SK-N-SH treated with all-trans-retinoic acid at 6 μM for 48 hours (cell line): ENCODE measurements at regions not wholly inside any gene's neighbourhood (a gene's known extent, or its start where the extent isn't known, plus 50 kb on each side); places are given as distances from the start of the nearest gene placed in this dataset.

Experiments
- ATAC-seq: fragments of 200-7000 bp; cut with Tn5 transposase; 3 replicates; pipeline ENCODE4 v1.9.1; 2020; ENCODE audit warnings: mild to moderate bottlenecking, moderate library complexity
- ARNTL ChIP-seq: fragments of 450-650 bp; formaldehyde crosslinking; IDR thresholded peaks from 2 replicates; pipeline ENCODE4 v1.5.0; 2020; ENCODE audit warnings: low read depth, mild to moderate bottlenecking, moderate library complexity, borderline replicate concordance
- CSRNP3 ChIP-seq: fragments of 250-450 bp; sonication (Bioruptor Pico); IDR thresholded peaks from 2 replicates; pipeline ENCODE4 v1.5.1; 2021; ENCODE audit warnings: mild to moderate bottlenecking, moderate library complexity
- GLIS3 ChIP-seq: fragments of 250-450 bp; sonication (Bioruptor Pico); IDR thresholded peaks from 2 replicates; pipeline ENCODE4 v1.5.0; 2020; ENCODE audit warnings: mild to moderate bottlenecking, moderate library complexity
- ISL1 ChIP-seq: fragments of 250-450 bp; sonication (Bioruptor Pico); IDR thresholded peaks from 2 replicates; pipeline ENCODE4 v2.1.2; 2022; ENCODE audit warnings: mild to moderate bottlenecking, moderate library complexity
- OSR1 ChIP-seq: fragments of 250-450 bp; sonication (Bioruptor Pico); IDR thresholded peaks from 2 replicates; pipeline ENCODE4 v1.8.0; 2022; ENCODE audit warnings: moderate library complexity, mild to moderate bottlenecking, inconsistent platforms
- PATZ1 ChIP-seq: fragments of 250-450 bp; sonication (Bioruptor Pico); IDR thresholded peaks from 2 replicates; pipeline ENCODE4 v1.8.0; 2020; ENCODE audit warnings: mild to moderate bottlenecking, moderate library complexity, borderline replicate concordance
- PPARA ChIP-seq: fragments of 250-450 bp; sonication (Bioruptor Pico); IDR thresholded peaks from 2 replicates; pipeline ENCODE4 v1.5.0; 2020; ENCODE audit warnings: mild to moderate bottlenecking, borderline replicate concordance
- RARB ChIP-seq: fragments of 250-450 bp; sonication (Bioruptor Pico); IDR thresholded peaks from 2 replicates; pipeline ENCODE4 v1.8.0; 2021; ENCODE audit warnings: mild to moderate bottlenecking, moderate library complexity
- SNAI2 ChIP-seq: fragments of 250-450 bp; sonication (Bioruptor Pico); IDR thresholded peaks from 2 replicates; pipeline ENCODE4 v1.5.0; 2020; ENCODE audit warnings: mild to moderate bottlenecking, moderate library complexity
- TCF4 ChIP-seq: fragments of 250-450 bp; sonication (Bioruptor Pico); IDR thresholded peaks from 2 replicates; pipeline ENCODE4 v1.8.0; 2021; ENCODE audit warnings: mild to moderate bottlenecking, moderate library complexity, borderline replicate concordance
- TOX ChIP-seq: fragments of 250-450 bp; sonication (Bioruptor Pico); IDR thresholded peaks from 2 replicates; pipeline ENCODE4 v1.8.0; 2021; ENCODE audit warnings: mild to moderate bottlenecking, moderate library complexity, borderline replicate concordance
- ZC3H10 ChIP-seq: fragments of 250-450 bp; sonication (Bioruptor Pico); IDR thresholded peaks from 2 replicates; pipeline ENCODE4 v1.5.1; 2021; ENCODE audit warnings: mild to moderate bottlenecking, moderate library complexity
- ZFP3 ChIP-seq: fragments of 250-450 bp; sonication (Bioruptor Pico); IDR thresholded peaks from 2 replicates; pipeline ENCODE4 v1.5.0; 2020; ENCODE audit warnings: mild to moderate bottlenecking, moderate library complexity
- ZFP30 ChIP-seq: fragments of 450-650 bp; formaldehyde crosslinking; IDR thresholded peaks from 2 replicates; pipeline ENCODE4 v1.5.0; 2022; ENCODE audit warnings: mild to moderate bottlenecking, moderate library complexity
- ZNF565 ChIP-seq: fragments of 450-650 bp; formaldehyde crosslinking; conservative IDR thresholded peaks from 2 replicates; pipeline ENCODE4 v1.5.0; 2020; ENCODE audit warnings: low read depth, mild to moderate bottlenecking, moderate library complexity
- ZNF8 ChIP-seq: fragments of 450-650 bp; formaldehyde crosslinking; IDR thresholded peaks from 2 replicates; pipeline ENCODE4 v1.5.0; 2020; ENCODE audit warnings: mild to moderate bottlenecking, moderate library complexity
- TF ChIP-seq, protein P1 (sequence below): fragments of 250-450 bp; sonication (Bioruptor Pico); IDR thresholded peaks from 2 replicates; pipeline ENCODE4 v1.5.1; 2020; ENCODE audit warnings: low read depth, mild to moderate bottlenecking, moderate library complexity
- TF ChIP-seq, protein P2 (sequence below): fragments of 250-450 bp; sonication (Bioruptor Pico); IDR thresholded peaks from 2 replicates; pipeline ENCODE4 v1.8.0; 2021; ENCODE audit warnings: low read depth, mild to moderate bottlenecking, moderate library complexity, borderline replicate concordance
- TF ChIP-seq, protein P3 (sequence below): fragments of 250-450 bp; sonication (Bioruptor Pico); IDR thresholded peaks from 2 replicates; pipeline ENCODE4 v1.5.0; 2020; ENCODE audit warnings: mild to moderate bottlenecking, moderate library complexity

- TF ChIP-seq ZNF565 (CRISPR knock-in tag) = no peak
- no peak for TF ChIP-seq ZFP3 (CRISPR knock-in tag)
- TF ChIP-seq ISL1 (CRISPR knock-in tag) = 0 out of 2 replicates have a peak, but pooled peaks have one; percentile 13
- no peak for TF ChIP-seq RARB (CRISPR knock-in tag)
- peak; percentile 94 for ATAC-seq
These were observed 114.6 kb upstream of the MED13 start for GRCh38 chr17:62179525-62180161.

GRCh38 chr17:62178579-62178978 lies 113.5 kb upstream of the MED13 start:
- peak; percentile 67 for ATAC-seq
- TF ChIP-seq RARB (CRISPR knock-in tag) (no peak), PPARA (CRISPR knock-in tag) (no peak)

- ATAC-seq = no peak
These were observed 107.6 kb upstream of the MED13 start for GRCh38 chr17:62172492-62173291.

More at GRCh38 chr17:62172492-62173291, 107.6 kb upstream of the MED13 start:
- TF ChIP-seq RARB (CRISPR knock-in tag) (no peak), TOX (CRISPR knock-in tag) (no peak), SNAI2 (CRISPR knock-in tag) (no peak), ZNF565 (CRISPR knock-in tag) (no peak), TCF4 (CRISPR knock-in tag) (no peak), ZNF8 (CRISPR knock-in tag) (no peak), ZFP30 (CRISPR knock-in tag) (no peak), ZC3H10 (CRISPR knock-in tag) (no peak), OSR1 (no peak), PATZ1 (CRISPR knock-in tag) (no peak), GLIS3 (CRISPR knock-in tag) (no peak), ARNTL (no peak), CSRNP3 (no peak)
- TF ChIP-seq, protein P1, sequence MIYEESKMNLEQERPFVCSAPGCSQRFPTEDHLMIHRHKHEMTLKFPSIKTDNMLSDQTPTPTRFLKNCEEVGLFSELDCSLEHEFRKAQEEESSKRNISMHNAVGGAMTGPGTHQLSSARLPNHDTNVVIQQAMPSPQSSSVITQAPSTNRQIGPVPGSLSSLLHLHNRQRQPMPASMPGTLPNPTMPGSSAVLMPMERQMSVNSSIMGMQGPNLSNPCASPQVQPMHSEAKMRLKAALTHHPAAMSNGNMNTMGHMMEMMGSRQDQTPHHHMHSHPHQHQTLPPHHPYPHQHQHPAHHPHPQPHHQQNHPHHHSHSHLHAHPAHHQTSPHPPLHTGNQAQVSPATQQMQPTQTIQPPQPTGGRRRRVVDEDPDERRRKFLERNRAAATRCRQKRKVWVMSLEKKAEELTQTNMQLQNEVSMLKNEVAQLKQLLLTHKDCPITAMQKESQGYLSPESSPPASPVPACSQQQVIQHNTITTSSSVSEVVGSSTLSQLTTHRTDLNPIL = no peak
- TF ChIP-seq, protein P2, sequence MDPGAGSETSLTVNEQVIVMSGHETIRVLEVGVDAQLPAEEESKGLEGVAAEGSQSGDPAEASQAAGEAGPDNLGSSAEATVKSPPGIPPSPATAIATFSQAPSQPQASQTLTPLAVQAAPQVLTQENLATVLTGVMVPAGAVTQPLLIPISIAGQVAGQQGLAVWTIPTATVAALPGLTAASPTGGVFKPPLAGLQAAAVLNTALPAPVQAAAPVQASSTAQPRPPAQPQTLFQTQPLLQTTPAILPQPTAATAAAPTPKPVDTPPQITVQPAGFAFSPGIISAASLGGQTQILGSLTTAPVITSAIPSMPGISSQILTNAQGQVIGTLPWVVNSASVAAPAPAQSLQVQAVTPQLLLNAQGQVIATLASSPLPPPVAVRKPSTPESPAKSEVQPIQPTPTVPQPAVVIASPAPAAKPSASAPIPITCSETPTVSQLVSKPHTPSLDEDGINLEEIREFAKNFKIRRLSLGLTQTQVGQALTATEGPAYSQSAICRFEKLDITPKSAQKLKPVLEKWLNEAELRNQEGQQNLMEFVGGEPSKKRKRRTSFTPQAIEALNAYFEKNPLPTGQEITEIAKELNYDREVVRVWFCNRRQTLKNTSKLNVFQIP (CRISPR knock-in tag) = no peak
- TF ChIP-seq, protein P3, sequence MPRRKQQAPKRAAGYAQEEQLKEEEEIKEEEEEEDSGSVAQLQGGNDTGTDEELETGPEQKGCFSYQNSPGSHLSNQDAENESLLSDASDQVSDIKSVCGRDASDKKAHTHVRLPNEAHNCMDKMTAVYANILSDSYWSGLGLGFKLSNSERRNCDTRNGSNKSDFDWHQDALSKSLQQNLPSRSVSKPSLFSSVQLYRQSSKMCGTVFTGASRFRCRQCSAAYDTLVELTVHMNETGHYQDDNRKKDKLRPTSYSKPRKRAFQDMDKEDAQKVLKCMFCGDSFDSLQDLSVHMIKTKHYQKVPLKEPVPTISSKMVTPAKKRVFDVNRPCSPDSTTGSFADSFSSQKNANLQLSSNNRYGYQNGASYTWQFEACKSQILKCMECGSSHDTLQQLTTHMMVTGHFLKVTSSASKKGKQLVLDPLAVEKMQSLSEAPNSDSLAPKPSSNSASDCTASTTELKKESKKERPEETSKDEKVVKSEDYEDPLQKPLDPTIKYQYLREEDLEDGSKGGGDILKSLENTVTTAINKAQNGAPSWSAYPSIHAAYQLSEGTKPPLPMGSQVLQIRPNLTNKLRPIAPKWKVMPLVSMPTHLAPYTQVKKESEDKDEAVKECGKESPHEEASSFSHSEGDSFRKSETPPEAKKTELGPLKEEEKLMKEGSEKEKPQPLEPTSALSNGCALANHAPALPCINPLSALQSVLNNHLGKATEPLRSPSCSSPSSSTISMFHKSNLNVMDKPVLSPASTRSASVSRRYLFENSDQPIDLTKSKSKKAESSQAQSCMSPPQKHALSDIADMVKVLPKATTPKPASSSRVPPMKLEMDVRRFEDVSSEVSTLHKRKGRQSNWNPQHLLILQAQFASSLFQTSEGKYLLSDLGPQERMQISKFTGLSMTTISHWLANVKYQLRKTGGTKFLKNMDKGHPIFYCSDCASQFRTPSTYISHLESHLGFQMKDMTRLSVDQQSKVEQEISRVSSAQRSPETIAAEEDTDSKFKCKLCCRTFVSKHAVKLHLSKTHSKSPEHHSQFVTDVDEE (CRISPR knock-in tag) = no peak
